Stimulated activated CD4-positive, alpha-beta T cell treated with anti-CD3 and anti-CD28 coated beads, Interleukin-4, amount 100 ng/mL, for 1 hour (primary cell): ENCODE measurements at regions not wholly inside any gene's neighbourhood (a gene's known extent, or its start where the extent isn't known, plus 50 kb on each side); places are given as distances from the start of the nearest gene placed in this dataset.

Experiments used
- DNase-seq: peaks from one replicate; pipeline ENCODE4 v3.0.0-alpha.2; 2020

- no peak for DNase-seq
Measured at GRCh38 chr6:33967966-33968724, 164.3 kb upstream of the MLN start.

GRCh38 chr6:33967265-33967767, 163.5 kb upstream of the MLN start:
- no peak for DNase-seq

GRCh38 chr6:33966536-33966935, 162.7 kb upstream of the MLN start:
- DNase-seq: no peak

GRCh38 chr6:33965766-33966165, 162.0 kb upstream of the MLN start:
- no peak for DNase-seq

GRCh38 chr6:33964387-33964786, 160.6 kb upstream of the MLN start:
- DNase-seq: no peak

GRCh38 chr6:33963136-33963750, 159.4 kb upstream of the MLN start:
- no peak for DNase-seq

GRCh38 chr6:33962246-33963027, 158.6 kb upstream of the MLN start:
- no peak for DNase-seq

GRCh38 chr6:33961691-33962090, 157.9 kb upstream of the MLN start:
- DNase-seq: no peak

GRCh38 chr6:33960345-33961313, 156.8 kb upstream of the MLN start:
- no peak for DNase-seq

- no peak for DNase-seq
Measured at GRCh38 chr6:33959661-33960344, 156.0 kb upstream of the MLN start.

- no peak for DNase-seq
Measured at GRCh38 chr6:33959329-33959651, 155.5 kb upstream of the MLN start.

- DNase-seq: no peak
Measured at GRCh38 chr6:33958526-33959328, 154.9 kb upstream of the MLN start.

GRCh38 chr6:33957892-33958525, 154.2 kb upstream of the MLN start:
- no peak for DNase-seq

- DNase-seq: no peak
Measured at GRCh38 chr6:33957131-33957891, 153.5 kb upstream of the MLN start.

GRCh38 chr6:33956206-33956605, 152.4 kb upstream of the MLN start:
- DNase-seq: no peak

GRCh38 chr6:33955566-33955965, 151.8 kb upstream of the MLN start:
- no peak for DNase-seq

GRCh38 chr6:33954453-33954852, 150.7 kb upstream of the MLN start:
- no peak for DNase-seq

- no peak for DNase-seq
Measured at GRCh38 chr6:33953171-33953570, 149.4 kb upstream of the MLN start.

GRCh38 chr6:33952016-33952415, 148.2 kb upstream of the MLN start:
- DNase-seq: no peak
